HEK293 (cell line): ENCODE measurements at regions not wholly inside any gene's neighbourhood (a gene's known extent, or its start where the extent isn't known, plus 50 kb on each side); places are given as distances from the start of the nearest gene placed in this dataset.

Source experiments
- CTCF ChIP-seq: fragments of 450-650 bp; formaldehyde crosslinking; IDR thresholded peaks from 2 replicates; pipeline ENCODE4 v1.5.1; 2016; ENCODE audit warnings: missing biosample characterization, missing genetic modification characterization
- GLIS2 ChIP-seq: fragments of 450-650 bp; formaldehyde crosslinking; IDR thresholded peaks from 2 replicates; pipeline ENCODE4 v1.5.1; 2016; ENCODE audit warnings: missing biosample characterization, missing genetic modification characterization
- KLF1 ChIP-seq: fragments of 450-650 bp; formaldehyde crosslinking; IDR thresholded peaks from 2 replicates; pipeline ENCODE4 v1.5.1; 2016; ENCODE audit warnings: missing biosample characterization, missing genetic modification characterization
- SETDB1 ChIP-seq: IDR thresholded peaks from one replicate; pipeline ENCODE4 v1.6.1; 2017; ENCODE audit warnings: mild to moderate bottlenecking, low read length, moderate library complexity, mixed read lengths; ENCODE audit not compliant: insufficient read length
- SP7 ChIP-seq: fragments of 450-650 bp; formaldehyde crosslinking; IDR thresholded peaks from 2 replicates; pipeline ENCODE4 v1.5.1; 2016; ENCODE audit warnings: missing biosample characterization, missing genetic modification characterization
- TCF7L2 ChIP-seq: IDR thresholded peaks from 2 replicates; pipeline ENCODE4 v1.6.1; 2011; ENCODE audit warnings: low read depth, mild to moderate bottlenecking, inconsistent platforms, low read length, moderate library complexity, borderline replicate concordance
- ZBTB26 ChIP-seq: fragments of 450-650 bp; formaldehyde crosslinking; optimal IDR thresholded peaks from 2 replicates; pipeline ENCODE3; 2016; ENCODE audit warnings: missing biosample characterization, mild to moderate bottlenecking, missing genetic modification characterization
- ZBTB44 ChIP-seq: fragments of 450-650 bp; IDR thresholded peaks from 2 replicates; pipeline ENCODE4 v1.5.1; 2018; ENCODE audit warnings: missing biosample characterization, mild to moderate bottlenecking, missing genetic modification characterization
- ZBTB48 ChIP-seq: fragments of 450-650 bp; formaldehyde crosslinking; IDR thresholded peaks from 2 replicates; pipeline ENCODE4 v1.5.1; 2016; ENCODE audit warnings: missing biosample characterization, missing genetic modification characterization
- ZBTB7A ChIP-seq: fragments of 450-650 bp; formaldehyde crosslinking; IDR thresholded peaks from 2 replicates; pipeline ENCODE4 v1.5.1; 2016; ENCODE audit warnings: low read depth, missing biosample characterization, missing genetic modification characterization
- ZNF155 ChIP-seq: fragments of 450-650 bp; formaldehyde crosslinking; IDR thresholded peaks from 2 replicates; pipeline ENCODE4 v1.5.1; 2016; ENCODE audit warnings: missing biosample characterization, missing genetic modification characterization
- ZNF366 ChIP-seq: fragments of 450-650 bp; formaldehyde crosslinking; conservative IDR thresholded peaks from 2 replicates; pipeline ENCODE4 v1.5.1; 2016; ENCODE audit warnings: missing biosample characterization, missing genetic modification characterization
- ZNF37A ChIP-seq: fragments of 450-650 bp; IDR thresholded peaks from 2 replicates; pipeline ENCODE4 v1.5.1; 2018; ENCODE audit warnings: missing biosample characterization, missing genetic modification characterization
- ZNF398 ChIP-seq: fragments of 450-650 bp; formaldehyde crosslinking; IDR thresholded peaks from 2 replicates; pipeline ENCODE4 v1.5.1; 2017; ENCODE audit warnings: missing biosample characterization, missing genetic modification characterization
- ZNF449 ChIP-seq: fragments of 450-650 bp; formaldehyde crosslinking; IDR thresholded peaks from 2 replicates; pipeline ENCODE4 v1.5.1; 2017; ENCODE audit warnings: missing biosample characterization, mild to moderate bottlenecking, missing genetic modification characterization, moderate library complexity
- ZNF560 ChIP-seq: fragments of 450-650 bp; formaldehyde crosslinking; IDR thresholded peaks from 2 replicates; pipeline ENCODE4 v1.5.1; 2017; ENCODE audit warnings: missing biosample characterization, missing genetic modification characterization, borderline replicate concordance
- ZNF596 ChIP-seq: fragments of 450-650 bp; IDR thresholded peaks from 2 replicates; pipeline ENCODE4 v1.5.0; 2018; ENCODE audit warnings: missing biosample characterization, mild to moderate bottlenecking, missing genetic modification characterization, moderate library complexity
- ZNF600 ChIP-seq: fragments of 450-650 bp; formaldehyde crosslinking; IDR thresholded peaks from 2 replicates; pipeline ENCODE4 v1.5.1; 2016; ENCODE audit warnings: missing biosample characterization, missing genetic modification characterization
- ZNF621 ChIP-seq: fragments of 450-650 bp; formaldehyde crosslinking; IDR thresholded peaks from 2 replicates; pipeline ENCODE4 v1.5.1; 2017; ENCODE audit warnings: missing biosample characterization, missing genetic modification characterization
- ZNF660 ChIP-seq: fragments of 450-650 bp; IDR thresholded peaks from 2 replicates; pipeline ENCODE4 v1.5.1; 2018; ENCODE audit warnings: missing biosample characterization, mild to moderate bottlenecking, missing genetic modification characterization

- TF ChIP-seq ZNF398 (tag by site-specific recombination) (peak; percentile 34), ZNF37A (tag by site-specific recombination) (no peak), ZBTB48 (peak; percentile 46; the same call in 1 of the 2 replicates), KLF1 (tag by site-specific recombination) (peak; percentile 65), GLIS2 (tag by site-specific recombination) (peak; percentile 63), ZBTB7A (tag by site-specific recombination) (peak; percentile 39; the same call in 1 of the 2 replicates), TCF7L2 (peak; percentile 37; the same call in 1 of the 2 replicates), ZNF660 (tag by site-specific recombination) (no peak), ZNF621 (tag by site-specific recombination) (no peak), ZNF596 (tag by site-specific recombination) (0 out of 2 replicates have a peak, but pooled peaks have one; percentile 6), ZNF366 (tag by site-specific recombination) (peak; percentile 40; the same call in 1 of the 2 replicates), CTCF (tag by site-specific recombination) (peak; percentile 84), ZBTB44 (0 out of 2 replicates have a peak, but pooled peaks have one; percentile 3), ZNF600 (peak; percentile 69; the same call in 1 of the 2 replicates), ZNF449 (tag by site-specific recombination) (peak; percentile 97), ZNF560 (tag by site-specific recombination) (no peak), SP7 (tag by site-specific recombination) (0 out of 2 replicates have a peak, but pooled peaks have one; percentile 15), SETDB1 (no peak), ZNF155 (no peak), ZBTB26 (peak; percentile 78)
These were observed 120.8 kb upstream of the RRP15 start (continued) for GRCh38 chr1:218164111-218164929.
